HG02885 (cell line): ENCODE measurements at regions not wholly inside any gene's neighbourhood (a gene's known extent, or its start where the extent isn't known, plus 50 kb on each side); places are given as distances from the start of the nearest gene placed in this dataset.
"Not testable (repeated sequence)": the region's sequence is repeated elsewhere in the genome, so short reads cannot be mapped to it uniquely, and the experiment has no call there.

Source experiments
- ATAC-seq: cut with Tn5 transposase; IDR thresholded peaks from one replicate; pipeline ENCODE4 v1.9.1; 2021; ENCODE audit warnings: mild to moderate bottlenecking; ENCODE audit not compliant: unreplicated experiment, poor library complexity

- ATAC-seq, result no peak
Measured at GRCh38 chr2:58398406-58398805, 157.3 kb upstream of the FANCL start.

- no peak for ATAC-seq
Measured at GRCh38 chr2:58387701-58388100, 146.6 kb upstream of the FANCL start.

GRCh38 chr2:58386904-58387303, 145.8 kb upstream of the FANCL start:
- not testable (repeated sequence) for ATAC-seq

- ATAC-seq, result no peak
Measured at GRCh38 chr2:58378152-58378551, 137.0 kb upstream of the FANCL start.

- no peak for ATAC-seq
Measured at GRCh38 chr2:58377181-58377580, 136.1 kb upstream of the FANCL start.

GRCh38 chr2:58376592-58376991, 135.5 kb upstream of the FANCL start:
- peak; percentile 64 for ATAC-seq

GRCh38 chr2:58369594-58369993, 128.5 kb upstream of the FANCL start:
- ATAC-seq, result no peak

- no peak for ATAC-seq
Measured at GRCh38 chr2:58364098-58364497, 123.0 kb upstream of the FANCL start.

- ATAC-seq, result no peak
Measured at GRCh38 chr2:58358026-58358425, 116.9 kb upstream of the FANCL start.

GRCh38 chr2:58357521-58357920, 116.4 kb upstream of the FANCL start:
- no peak for ATAC-seq

- ATAC-seq, result no peak
Measured at GRCh38 chr2:58354230-58354629, 113.1 kb upstream of the FANCL start.

GRCh38 chr2:58350484-58350883, 109.4 kb upstream of the FANCL start:
- peak; percentile 97 for ATAC-seq

GRCh38 chr2:58347810-58348209, 106.7 kb upstream of the FANCL start:
- no peak for ATAC-seq

- no peak for ATAC-seq
Measured at GRCh38 chr2:58341047-58341446, 99.9 kb upstream of the FANCL start.

- ATAC-seq, result no peak
Measured at GRCh38 chr2:58339548-58340243, 98.6 kb upstream of the FANCL start.

GRCh38 chr2:58336416-58336815, 95.3 kb upstream of the FANCL start:
- no peak for ATAC-seq

GRCh38 chr2:58334414-58334813, 93.3 kb upstream of the FANCL start:
- no peak for ATAC-seq

GRCh38 chr2:58325296-58325895, 84.3 kb upstream of the FANCL start:
- ATAC-seq, result not testable (repeated sequence)

- no peak for ATAC-seq
Measured at GRCh38 chr2:58319481-58319880, 78.4 kb upstream of the FANCL start.

GRCh38 chr2:58318949-58319348, 77.8 kb upstream of the FANCL start:
- not testable (repeated sequence) for ATAC-seq

GRCh38 chr2:58313926-58314325, 72.8 kb upstream of the FANCL start:
- ATAC-seq, result no peak

GRCh38 chr2:58308435-58308834, 67.3 kb upstream of the FANCL start:
- no peak for ATAC-seq
